H9 (cell line): ENCODE measurements at regions not wholly inside any gene's neighbourhood (a gene's known extent, or its start where the extent isn't known, plus 50 kb on each side); places are given as distances from the start of the nearest gene placed in this dataset.

Experiments used
- DNase-seq: peaks from one replicate; pipeline ENCODE4 v3.0.0-alpha.2; 2017
- H2AFZ ChIP-seq: one replicate; pipeline ENCODE4 v1.6.1; 2013; ENCODE audit warnings: mild to moderate bottlenecking, low read length, control low read depth, moderate library complexity
- H2AK5ac ChIP-seq: 2 replicates; pipeline ENCODE4 v1.6.1; 2013; ENCODE audit warnings: low read length, control low read depth, mixed read lengths; ENCODE audit not compliant: insufficient read length
- H2BK120ac ChIP-seq: one replicate; pipeline ENCODE4 v1.6.1; 2013; ENCODE audit warnings: low read depth, mild to moderate bottlenecking, low read length, control low read depth, inconsistent platforms; ENCODE audit not compliant: poor library complexity, severe bottlenecking
- H2BK12ac ChIP-seq: 2 replicates; pipeline ENCODE4 v1.6.1; 2013; ENCODE audit warnings: low read length, control low read depth, mixed read lengths, low read depth; ENCODE audit not compliant: insufficient read length
- H2BK15ac ChIP-seq: 2 replicates; pipeline ENCODE4 v1.6.1; 2013; ENCODE audit warnings: low read depth, low read length, control low read depth
- H2BK20ac ChIP-seq: one replicate; pipeline ENCODE4 v1.6.1; 2013; ENCODE audit warnings: low read depth, mild to moderate bottlenecking, low read length, control low read depth, inconsistent platforms; ENCODE audit not compliant: poor library complexity, severe bottlenecking
- H2BK5ac ChIP-seq: 2 replicates; pipeline ENCODE4 v1.6.1; 2013; ENCODE audit warnings: low read length, control low read depth, mixed read lengths; ENCODE audit not compliant: insufficient read length
- H3K14ac ChIP-seq: 2 replicates; pipeline ENCODE4 v1.6.1; 2013; ENCODE audit warnings: low read length, control low read depth; ENCODE audit not compliant: insufficient read depth
- H3K18ac ChIP-seq: 2 replicates; pipeline ENCODE4 v1.6.1; 2013; ENCODE audit warnings: low read depth, mild to moderate bottlenecking, mixed read lengths, low read length, control low read depth; ENCODE audit not compliant: insufficient read length
- H3K23ac ChIP-seq: 2 replicates; pipeline ENCODE4 v1.6.1; 2013; ENCODE audit warnings: low read length, control low read depth, mixed read lengths, low read depth; ENCODE audit not compliant: insufficient read length
- H3K23me2 ChIP-seq: 2 replicates; pipeline ENCODE4 v1.6.1; 2013; ENCODE audit warnings: low read depth, mild to moderate bottlenecking, mixed read lengths, low read length, control low read depth; ENCODE audit not compliant: insufficient read length, poor library complexity, severe bottlenecking
- H3K27ac ChIP-seq: 2 replicates; pipeline ENCODE4 v1.5.1; 2013; ENCODE audit warnings: low read length, control low read depth, mixed read lengths, low read depth; ENCODE audit not compliant: insufficient read length
- H3K27me3 ChIP-seq: 2 replicates; pipeline ENCODE4 v1.6.1; 2013; ENCODE audit warnings: low read length, control low read depth, inconsistent platforms; ENCODE audit not compliant: insufficient read depth
- H3K4ac ChIP-seq: 2 replicates; pipeline ENCODE4 v1.6.1; 2013; ENCODE audit warnings: low read depth, mild to moderate bottlenecking, control low read depth, inconsistent platforms, low read length, moderate library complexity
- H3K4me1 ChIP-seq: 2 replicates; pipeline ENCODE4 v1.6.1; 2013; ENCODE audit warnings: low read length, control low read depth, inconsistent platforms; ENCODE audit not compliant: insufficient read depth
- H3K4me2 ChIP-seq: 2 replicates; pipeline ENCODE4 v1.6.1; 2013; ENCODE audit warnings: low read length, control low read depth, mixed read lengths; ENCODE audit not compliant: insufficient read length, insufficient read depth
- H3K56ac ChIP-seq: 2 replicates; pipeline ENCODE4 v1.6.1; 2013; ENCODE audit warnings: low read depth, mild to moderate bottlenecking, mixed read lengths, low read length, control low read depth; ENCODE audit not compliant: insufficient read length
- H3K79me1 ChIP-seq: 2 replicates; pipeline ENCODE4 v1.6.1; 2013; ENCODE audit warnings: low read depth, mild to moderate bottlenecking, moderate library complexity, low read length, control low read depth, inconsistent platforms; ENCODE audit not compliant: insufficient read depth, poor library complexity, severe bottlenecking
- H3K79me2 ChIP-seq: 2 replicates; pipeline ENCODE4 v1.6.1; 2013; ENCODE audit warnings: low read length, control low read depth, inconsistent platforms; ENCODE audit not compliant: insufficient read depth
- H3K9ac ChIP-seq: 2 replicates; pipeline ENCODE4 v1.6.1; 2013; ENCODE audit warnings: low read length, control low read depth, mixed read lengths; ENCODE audit not compliant: insufficient read length; ENCODE audit errors: extremely low read depth
- H3K9me3 ChIP-seq: one replicate; pipeline ENCODE4 v1.6.1; 2013; ENCODE audit warnings: low read depth, low read length, inconsistent platforms; ENCODE audit not compliant: control insufficient read depth
- H3T11ph ChIP-seq: one replicate; pipeline ENCODE4 v1.6.1; 2013; ENCODE audit warnings: mild to moderate bottlenecking, low read length, control low read depth, inconsistent platforms
- H4K20me1 ChIP-seq: one replicate; pipeline ENCODE4 v1.6.1; 2013; ENCODE audit not compliant: control insufficient read depth, insufficient read length, insufficient read depth
- H4K5ac ChIP-seq: 2 replicates; pipeline ENCODE4 v1.6.1; 2013; ENCODE audit warnings: low read depth, mild to moderate bottlenecking, mixed read lengths, low read length, control low read depth; ENCODE audit not compliant: insufficient read length
- H4K8ac ChIP-seq: replicated peaks from 2 replicates; pipeline ENCODE4 v1.6.1; 2013; ENCODE audit warnings: low read length, control low read depth, mixed read lengths, low read depth; ENCODE audit not compliant: insufficient read length
- H4K91ac ChIP-seq: 2 replicates; pipeline ENCODE4 v1.6.1; 2013; ENCODE audit warnings: low read depth, mild to moderate bottlenecking, moderate library complexity, mixed read lengths, low read length, control low read depth; ENCODE audit not compliant: insufficient read length
- H3K27ac Mint-ChIP-seq, 3 experiments: 2 replicates in 2 of 3; 3 replicates in 1 of 3; pipeline ENCODE4 v1.8.0; 2020 to 2021; ENCODE audit warnings: mixed read lengths in 3 of 3, mild to moderate bottlenecking in 1 of 3, moderate library complexity in 1 of 3
- H3K27me3 Mint-ChIP-seq: 2 replicates; pipeline ENCODE4 v1.8.0; 2021; ENCODE audit warnings: low read depth, mild to moderate bottlenecking, moderate library complexity, mixed read lengths
- H3K36me3 Mint-ChIP-seq, 3 experiments: 2 replicates in 2 of 3; 3 replicates in 1 of 3; pipeline ENCODE4 v1.8.0; 2020 to 2021; ENCODE audit warnings: low read depth in 3 of 3, mixed read lengths in 3 of 3; ENCODE audit not compliant: insufficient read depth in 1 of 3
- H3K4me1 Mint-ChIP-seq, 2 experiments: 2 replicates each; pipeline ENCODE4 v1.8.0; 2020; ENCODE audit warnings: mixed read lengths in 2 of 2
- H3K4me3 Mint-ChIP-seq, 2 experiments: 2 replicates in 1 of 2; 3 replicates in 1 of 2; pipeline ENCODE4 v1.8.0; 2020 to 2021; ENCODE audit warnings: mild to moderate bottlenecking in 2 of 2, mixed read lengths in 2 of 2, moderate library complexity in 1 of 2
- H3K9me3 Mint-ChIP-seq, 2 experiments: 2 replicates in 1 of 2; 3 replicates in 1 of 2; pipeline ENCODE4 v1.8.0; 2020; ENCODE audit warnings: mild to moderate bottlenecking in 2 of 2, mixed read lengths in 2 of 2, moderate library complexity in 1 of 2
- WGBS: extraction: QIAGEN DNeasy Blood & Tissue Kit; methylation state at CpG from one replicate; pipeline ENCODE4 v1.1.7; 2013; ENCODE audit warnings: missing lambda C conversion rate, low lambda C conversion rate, mixed read lengths; ENCODE audit not compliant: insufficient read length; ENCODE audit errors: extremely low coverage; 5-methylcytosine and 5-hydroxymethylcytosine counted together
- TF ChIP-seq, protein P1 (sequence below): fragments of 200-600 bp; sonication (generic); conservative IDR thresholded peaks from 3 replicates; pipeline ENCODE4 v1.8.0; 2021; ENCODE audit warnings: antibody characterized with exemption, mild to moderate bottlenecking

DNA sequence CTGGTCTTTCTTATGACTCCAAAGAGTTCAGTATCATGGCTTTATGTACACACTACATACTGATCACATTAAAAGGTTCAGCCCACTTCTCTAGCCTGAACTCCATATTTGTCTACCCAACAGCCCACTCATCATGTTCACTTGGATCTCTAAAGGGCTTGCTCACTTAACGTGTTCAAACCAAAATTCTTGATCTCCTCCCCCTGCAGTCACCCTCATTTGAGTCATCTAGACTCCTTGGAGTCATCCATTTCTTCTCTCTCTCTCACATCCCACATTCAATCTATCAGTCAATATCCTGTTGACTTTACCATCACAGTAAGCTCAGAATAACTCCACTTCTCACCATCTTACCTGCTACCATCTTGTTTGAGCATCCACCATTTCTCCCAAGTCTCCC lies 148.4 kb upstream of the ARID2 start:
- Mint-ChIP-seq H3K4me1 (peaks cover 15 to 18% of the 10 kb centered on the region in 2 experiments), H3K36me3 (no peaks in the 10 kb centered on the region), H3K9me3 (peaks cover 0 to 5% of the 10 kb centered on the region in 2 experiments; a peak in 1 of 5 replicates), H3K27ac (no peak overlapping the region), H3K27me3 (no peaks in the 10 kb centered on the region), H3K4me3 (no peak overlapping the region)
- Histone ChIP-seq H3K79me1 (no peaks in the 10 kb centered on the region), H3T11ph (no peak overlapping the region), H3K4me2 (no peak overlapping the region), H3K23ac (no peak overlapping the region), H3K9me3 (no peaks in the 10 kb centered on the region), H2AFZ (no peak overlapping the region), H3K27me3 (no peaks in the 10 kb centered on the region), H2BK5ac (no peak overlapping the region), H4K5ac (no peak overlapping the region), H3K4me1 (no peaks in the 10 kb centered on the region), H2AK5ac (no peak overlapping the region), H2BK15ac (no peak overlapping the region), H3K14ac (no peak overlapping the region), H3K4ac (no peak overlapping the region), H3K23me2 (no peaks in the 10 kb centered on the region), H4K8ac (no peak overlapping the region), H2BK20ac (no peak overlapping the region), H3K56ac (no peak overlapping the region), H2BK12ac (no peak overlapping the region), H2BK120ac (no peak overlapping the region), H3K79me2 (no peaks in the 10 kb centered on the region), H3K27ac (no peak overlapping the region), H3K9ac (no peak overlapping the region), H4K20me1 (no peaks in the 10 kb centered on the region), H4K91ac (no peak overlapping the region), H3K18ac (no peak overlapping the region)
- DNase-seq = no peak
- TF ChIP-seq, protein P1, sequence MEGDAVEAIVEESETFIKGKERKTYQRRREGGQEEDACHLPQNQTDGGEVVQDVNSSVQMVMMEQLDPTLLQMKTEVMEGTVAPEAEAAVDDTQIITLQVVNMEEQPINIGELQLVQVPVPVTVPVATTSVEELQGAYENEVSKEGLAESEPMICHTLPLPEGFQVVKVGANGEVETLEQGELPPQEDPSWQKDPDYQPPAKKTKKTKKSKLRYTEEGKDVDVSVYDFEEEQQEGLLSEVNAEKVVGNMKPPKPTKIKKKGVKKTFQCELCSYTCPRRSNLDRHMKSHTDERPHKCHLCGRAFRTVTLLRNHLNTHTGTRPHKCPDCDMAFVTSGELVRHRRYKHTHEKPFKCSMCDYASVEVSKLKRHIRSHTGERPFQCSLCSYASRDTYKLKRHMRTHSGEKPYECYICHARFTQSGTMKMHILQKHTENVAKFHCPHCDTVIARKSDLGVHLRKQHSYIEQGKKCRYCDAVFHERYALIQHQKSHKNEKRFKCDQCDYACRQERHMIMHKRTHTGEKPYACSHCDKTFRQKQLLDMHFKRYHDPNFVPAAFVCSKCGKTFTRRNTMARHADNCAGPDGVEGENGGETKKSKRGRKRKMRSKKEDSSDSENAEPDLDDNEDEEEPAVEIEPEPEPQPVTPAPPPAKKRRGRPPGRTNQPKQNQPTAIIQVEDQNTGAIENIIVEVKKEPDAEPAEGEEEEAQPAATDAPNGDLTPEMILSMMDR = no peak
- no CpG with 5 or more reads among the region's 1 CpG for WGBS
